ENCODE measurements at regions not wholly inside any gene's neighbourhood (a gene's known extent, or its start where the extent isn't known, plus 50 kb on each side); places are given as distances from the start of the nearest gene placed in this dataset.

DNA sequence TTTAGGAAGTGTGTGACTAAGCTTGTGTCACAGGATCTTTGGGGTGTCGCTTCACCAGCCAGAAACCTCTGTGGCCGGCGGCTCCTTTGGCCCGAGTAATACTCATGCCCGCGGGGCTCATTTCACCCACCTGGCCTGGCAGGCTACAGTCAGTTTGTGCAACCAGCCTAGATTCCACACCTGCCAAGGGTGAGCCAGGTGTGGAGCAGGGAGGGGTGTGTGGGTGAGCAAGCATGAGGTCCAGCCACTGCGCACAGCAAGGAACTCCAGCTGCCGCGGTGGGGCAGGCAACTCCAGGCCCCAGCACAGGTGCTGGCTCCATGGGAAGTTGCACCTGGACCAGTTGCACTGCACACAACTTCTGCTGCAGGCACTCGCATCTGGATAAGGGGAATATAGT, 462.3 kb upstream of the LRFN5 start:
- TF ChIP-seq, protein P1, sequence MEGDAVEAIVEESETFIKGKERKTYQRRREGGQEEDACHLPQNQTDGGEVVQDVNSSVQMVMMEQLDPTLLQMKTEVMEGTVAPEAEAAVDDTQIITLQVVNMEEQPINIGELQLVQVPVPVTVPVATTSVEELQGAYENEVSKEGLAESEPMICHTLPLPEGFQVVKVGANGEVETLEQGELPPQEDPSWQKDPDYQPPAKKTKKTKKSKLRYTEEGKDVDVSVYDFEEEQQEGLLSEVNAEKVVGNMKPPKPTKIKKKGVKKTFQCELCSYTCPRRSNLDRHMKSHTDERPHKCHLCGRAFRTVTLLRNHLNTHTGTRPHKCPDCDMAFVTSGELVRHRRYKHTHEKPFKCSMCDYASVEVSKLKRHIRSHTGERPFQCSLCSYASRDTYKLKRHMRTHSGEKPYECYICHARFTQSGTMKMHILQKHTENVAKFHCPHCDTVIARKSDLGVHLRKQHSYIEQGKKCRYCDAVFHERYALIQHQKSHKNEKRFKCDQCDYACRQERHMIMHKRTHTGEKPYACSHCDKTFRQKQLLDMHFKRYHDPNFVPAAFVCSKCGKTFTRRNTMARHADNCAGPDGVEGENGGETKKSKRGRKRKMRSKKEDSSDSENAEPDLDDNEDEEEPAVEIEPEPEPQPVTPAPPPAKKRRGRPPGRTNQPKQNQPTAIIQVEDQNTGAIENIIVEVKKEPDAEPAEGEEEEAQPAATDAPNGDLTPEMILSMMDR (CRISPR knock-in tag; IDR thresholded peaks at IDR 0.05): no peak
- TF ChIP-seq BHLHE40 (IDR thresholded peaks at IDR 0.05; ENCODE audit: low read length) (no peak), TBL1XR1 (IDR thresholded peaks at IDR 0.05; ENCODE audit: borderline replicate concordance, low read length, partially characterized antibody) (no peak)
- TF ChIP-seq, protein P2, sequence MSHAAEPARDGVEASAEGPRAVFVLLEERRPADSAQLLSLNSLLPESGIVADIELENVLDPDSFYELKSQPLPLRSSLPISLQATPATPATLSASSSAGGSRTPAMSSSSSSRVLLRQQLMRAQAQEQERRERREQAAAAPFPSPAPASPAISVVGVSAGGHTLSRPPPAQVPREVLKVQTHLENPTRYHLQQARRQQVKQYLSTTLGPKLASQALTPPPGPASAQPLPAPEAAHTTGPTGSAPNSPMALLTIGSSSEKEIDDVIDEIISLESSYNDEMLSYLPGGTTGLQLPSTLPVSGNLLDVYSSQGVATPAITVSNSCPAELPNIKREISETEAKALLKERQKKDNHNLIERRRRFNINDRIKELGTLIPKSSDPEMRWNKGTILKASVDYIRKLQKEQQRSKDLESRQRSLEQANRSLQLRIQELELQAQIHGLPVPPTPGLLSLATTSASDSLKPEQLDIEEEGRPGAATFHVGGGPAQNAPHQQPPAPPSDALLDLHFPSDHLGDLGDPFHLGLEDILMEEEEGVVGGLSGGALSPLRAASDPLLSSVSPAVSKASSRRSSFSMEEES (CRISPR knock-in tag; IDR thresholded peaks at IDR 0.05): no peak

Data from HepG2 (cell line).